ENCODE measurements at regions not wholly inside any gene's neighbourhood (a gene's known extent, or its start where the extent isn't known, plus 50 kb on each side); places are given as distances from the start of the nearest gene placed in this dataset.

DNA sequence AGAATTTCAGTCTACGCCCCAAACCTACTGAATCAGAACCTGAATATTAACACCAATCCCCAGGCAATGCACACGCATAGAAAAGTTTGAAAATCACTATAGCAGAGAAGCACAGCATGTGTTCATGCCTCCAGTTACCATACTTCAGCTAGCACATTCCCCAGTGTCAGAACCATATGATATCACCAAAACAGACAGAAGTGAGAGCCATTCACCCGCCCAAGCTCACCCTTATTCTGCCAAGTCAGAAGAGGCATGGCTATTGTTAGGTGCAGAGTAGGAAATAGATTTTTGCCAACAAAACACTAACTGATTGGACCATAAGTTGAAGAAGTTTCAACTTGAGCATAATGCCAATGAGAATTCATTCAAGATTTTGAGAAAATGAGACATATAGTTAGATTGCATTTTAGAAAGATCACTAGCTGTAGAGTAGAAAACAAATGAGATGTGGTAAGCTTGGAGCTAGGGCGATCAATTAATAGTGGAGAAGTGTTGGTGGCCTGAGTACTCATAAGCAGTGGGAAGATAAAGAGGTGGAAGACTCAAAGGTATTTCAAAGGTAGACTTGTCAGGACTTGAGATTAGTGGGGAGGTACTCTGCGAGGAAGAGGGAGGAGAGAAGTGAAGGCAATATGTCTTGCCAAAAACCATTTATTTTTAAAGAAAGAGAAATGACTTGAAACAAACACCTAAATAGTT is 492.4 kb downstream of the SUCLA2 start:
- no peak for DNase-seq
- no peak overlapping the region for H3K4me3 ChIP-seq
- no peak for TF ChIP-seq EP300 (IDR thresholded peaks at IDR 0.05)
- no peak for TF ChIP-seq POLR2AphosphoS5 (IDR thresholded peaks at IDR 0.05)
- TF ChIP-seq, protein P1, sequence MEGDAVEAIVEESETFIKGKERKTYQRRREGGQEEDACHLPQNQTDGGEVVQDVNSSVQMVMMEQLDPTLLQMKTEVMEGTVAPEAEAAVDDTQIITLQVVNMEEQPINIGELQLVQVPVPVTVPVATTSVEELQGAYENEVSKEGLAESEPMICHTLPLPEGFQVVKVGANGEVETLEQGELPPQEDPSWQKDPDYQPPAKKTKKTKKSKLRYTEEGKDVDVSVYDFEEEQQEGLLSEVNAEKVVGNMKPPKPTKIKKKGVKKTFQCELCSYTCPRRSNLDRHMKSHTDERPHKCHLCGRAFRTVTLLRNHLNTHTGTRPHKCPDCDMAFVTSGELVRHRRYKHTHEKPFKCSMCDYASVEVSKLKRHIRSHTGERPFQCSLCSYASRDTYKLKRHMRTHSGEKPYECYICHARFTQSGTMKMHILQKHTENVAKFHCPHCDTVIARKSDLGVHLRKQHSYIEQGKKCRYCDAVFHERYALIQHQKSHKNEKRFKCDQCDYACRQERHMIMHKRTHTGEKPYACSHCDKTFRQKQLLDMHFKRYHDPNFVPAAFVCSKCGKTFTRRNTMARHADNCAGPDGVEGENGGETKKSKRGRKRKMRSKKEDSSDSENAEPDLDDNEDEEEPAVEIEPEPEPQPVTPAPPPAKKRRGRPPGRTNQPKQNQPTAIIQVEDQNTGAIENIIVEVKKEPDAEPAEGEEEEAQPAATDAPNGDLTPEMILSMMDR (IDR thresholded peaks at IDR 0.05), result no peak
- TF ChIP-seq POLR2A (IDR thresholded peaks at IDR 0.05), result no peak
- H3K9me3 ChIP-seq, result no peaks in the 10 kb centered on the region
- WGBS, 2 donors, result 80 to 88% methylated on average over 5 of the region's 5 CpGs
- no peaks in the 10 kb centered on the region for H3K27me3 ChIP-seq
- H3K36me3 ChIP-seq, result no peaks in the 10 kb centered on the region
- H3K4me1 ChIP-seq, result no peaks in the 10 kb centered on the region
- H3K27ac ChIP-seq, result no peak overlapping the region
- intact Hi-C loops (cut with DNase I), result no loop called here

DNA sequence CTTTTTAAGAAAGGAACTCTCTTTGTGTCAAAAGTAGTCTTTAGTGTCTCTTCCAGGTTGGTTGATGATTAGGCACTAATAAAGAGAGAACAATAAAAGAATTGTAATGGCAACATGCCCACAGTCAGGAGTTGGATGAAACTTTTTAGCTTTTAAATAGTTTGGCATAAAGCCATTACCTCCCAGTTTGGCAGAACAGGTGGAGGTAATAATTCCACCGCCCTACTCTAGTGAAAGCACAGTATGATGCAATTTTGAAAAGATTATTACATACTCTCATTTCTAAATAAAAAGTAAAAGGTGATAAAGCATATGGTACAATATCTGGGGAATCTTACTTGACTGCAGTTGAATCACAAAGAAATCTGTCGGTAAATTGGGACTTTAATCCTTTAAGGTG is 497.6 kb downstream of the SUCLA2 start:
- Histone ChIP-seq H3K4me3 (no peak overlapping the region), H3K4me1 (no peaks in the 10 kb centered on the region), H3K27me3 (no peaks in the 10 kb centered on the region), H3K9me3 (no peaks in the 10 kb centered on the region), H3K27ac (no peak overlapping the region), H3K36me3 (no peaks in the 10 kb centered on the region)
- 39 to 90% methylated on average over 2 of the region's 2 CpGs for WGBS, 2 donors
- TF ChIP-seq EP300 (IDR thresholded peaks at IDR 0.05) (no peak), POLR2A (IDR thresholded peaks at IDR 0.05) (no peak), POLR2AphosphoS5 (IDR thresholded peaks at IDR 0.05) (no peak)
- TF ChIP-seq, protein P1 (IDR thresholded peaks at IDR 0.05), result no peak
- DNase-seq, result no peak
- intact Hi-C loops (cut with DNase I), result no loop called here

DNA sequence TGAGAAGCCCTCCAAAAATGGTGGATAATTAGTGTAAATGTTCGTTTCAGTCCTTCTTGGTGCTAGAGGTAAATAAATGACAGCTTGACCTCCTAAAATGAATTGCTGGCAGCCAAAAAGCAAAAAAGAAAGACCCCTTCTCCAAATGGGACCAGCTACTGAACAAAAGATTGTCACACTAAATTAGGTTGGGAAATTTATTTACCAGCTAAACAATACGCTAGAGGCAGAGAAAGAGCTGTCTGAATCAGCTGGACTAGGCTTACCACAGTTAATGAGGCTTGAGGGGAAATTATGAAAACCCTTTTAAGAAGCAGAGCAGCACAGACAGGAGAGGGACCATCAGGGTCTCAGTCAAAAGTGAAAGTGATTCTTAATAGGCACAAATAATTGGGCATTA is 498.9 kb downstream of the SUCLA2 start:
- DNase-seq, result no peak
- no peaks in the 10 kb centered on the region for H3K36me3 ChIP-seq
- no peaks in the 10 kb centered on the region for H3K27me3 ChIP-seq
- no peaks in the 10 kb centered on the region for H3K4me1 ChIP-seq
- intact Hi-C loops (cut with DNase I), result no loop called here
- 56 to 74% methylated on average over 2 of the region's 2 CpGs for WGBS, 2 donors
- H3K4me3 ChIP-seq, result no peak overlapping the region
- TF ChIP-seq POLR2AphosphoS5 (IDR thresholded peaks at IDR 0.05), result no peak
- TF ChIP-seq POLR2A (IDR thresholded peaks at IDR 0.05), result no peak
- TF ChIP-seq EP300 (IDR thresholded peaks at IDR 0.05), result no peak
- TF ChIP-seq, protein P1 (IDR thresholded peaks at IDR 0.05), result no peak
- H3K9me3 ChIP-seq, result no peaks in the 10 kb centered on the region
- no peak overlapping the region for H3K27ac ChIP-seq

DNA sequence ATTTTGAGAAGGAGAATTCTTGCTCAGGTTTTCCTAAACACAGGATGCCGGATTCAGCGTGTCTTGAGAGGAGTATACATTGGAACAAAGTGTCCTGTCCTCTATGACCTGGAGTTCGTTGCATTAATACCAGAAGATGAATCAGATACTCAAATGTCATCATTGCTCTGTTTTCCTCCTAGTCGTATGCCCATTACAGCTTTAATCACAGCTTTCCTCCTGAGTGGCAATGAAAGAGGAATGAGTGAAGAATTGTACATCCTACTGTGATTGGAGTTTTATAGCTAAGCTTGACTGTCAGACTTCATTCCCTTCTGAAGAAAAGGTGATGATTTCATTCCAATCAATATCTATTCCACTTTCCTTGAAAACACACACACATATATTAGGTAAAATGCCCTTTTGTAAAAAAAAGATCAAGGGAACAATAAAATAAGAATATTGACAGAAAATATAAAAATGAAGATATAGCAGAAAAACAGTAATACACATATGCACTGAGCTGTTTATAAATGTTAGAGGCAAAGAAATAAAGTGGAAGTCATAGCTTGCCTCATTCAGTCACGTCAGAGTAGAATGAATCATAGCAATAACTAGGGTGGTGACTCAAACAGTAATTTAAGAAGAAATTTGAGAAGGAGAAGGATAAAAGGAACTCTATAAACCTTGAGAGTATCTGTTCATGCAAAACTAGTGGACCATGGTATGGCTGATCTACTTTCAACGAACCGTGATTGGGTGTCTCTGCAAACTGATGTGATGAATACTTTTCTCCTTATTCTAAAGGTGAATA is 501.5 kb downstream of the SUCLA2 start:
- Histone ChIP-seq H3K9me3 (no peaks in the 10 kb centered on the region), H3K4me3 (no peak overlapping the region), H3K27me3 (no peaks in the 10 kb centered on the region), H3K36me3 (no peaks in the 10 kb centered on the region), H3K4me1 (no peaks in the 10 kb centered on the region), H3K27ac (no peak overlapping the region)
- intact Hi-C loops (cut with DNase I), result no loop called here
- DNase-seq, result no peak
- WGBS, 2 donors, result 66 to 74% methylated on average over 7 of the region's 7 CpGs
- no peak for TF ChIP-seq POLR2A (IDR thresholded peaks at IDR 0.05)
- TF ChIP-seq, protein P1 (IDR thresholded peaks at IDR 0.05), result no peak
- no peak for TF ChIP-seq POLR2AphosphoS5 (IDR thresholded peaks at IDR 0.05)
- TF ChIP-seq EP300 (IDR thresholded peaks at IDR 0.05), result no peak

All from sigmoid colon (tissue), 6 donors.